ENCODE measurements at regions not wholly inside any gene's neighbourhood (a gene's known extent, or its start where the extent isn't known, plus 50 kb on each side); places are given as distances from the start of the nearest gene placed in this dataset.

DNA sequence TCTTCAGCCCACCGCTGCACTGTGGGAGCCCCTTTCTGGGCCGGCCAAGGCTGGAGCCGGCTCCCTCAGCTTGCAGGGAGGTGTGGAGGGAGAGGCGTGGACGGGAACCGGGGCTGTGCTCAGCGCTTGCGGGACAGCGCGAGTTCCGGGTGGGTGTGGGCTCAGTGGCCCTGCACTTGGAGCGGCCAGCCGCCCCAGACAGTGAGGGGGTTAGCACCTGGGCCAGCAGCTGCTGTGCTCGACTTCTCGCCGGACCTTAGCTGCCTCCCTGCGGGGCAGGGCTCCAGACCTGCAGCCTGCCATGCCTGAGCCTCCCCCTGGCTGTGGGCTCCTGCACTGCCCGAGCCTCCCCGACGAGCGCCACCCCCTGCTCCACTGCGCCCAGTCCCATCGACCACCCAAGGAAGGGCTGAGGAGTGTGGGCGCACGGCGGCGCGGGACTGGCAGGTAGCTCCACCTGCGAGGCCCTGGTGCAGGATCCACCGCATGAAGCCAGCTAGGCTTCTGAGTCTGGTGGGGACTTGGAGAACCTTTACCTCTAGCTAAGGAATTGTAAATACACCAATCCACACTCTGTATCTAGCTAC is 92.9 kb upstream of the MAST4 start:
- intact Hi-C loops (cut with DNase I), result no loop called here
- ATAC-seq (no peak), DNase-seq (no peak)
- no peak for TF ChIP-seq POLR2A (IDR thresholded peaks at IDR 0.05)
- TF ChIP-seq, protein P1, sequence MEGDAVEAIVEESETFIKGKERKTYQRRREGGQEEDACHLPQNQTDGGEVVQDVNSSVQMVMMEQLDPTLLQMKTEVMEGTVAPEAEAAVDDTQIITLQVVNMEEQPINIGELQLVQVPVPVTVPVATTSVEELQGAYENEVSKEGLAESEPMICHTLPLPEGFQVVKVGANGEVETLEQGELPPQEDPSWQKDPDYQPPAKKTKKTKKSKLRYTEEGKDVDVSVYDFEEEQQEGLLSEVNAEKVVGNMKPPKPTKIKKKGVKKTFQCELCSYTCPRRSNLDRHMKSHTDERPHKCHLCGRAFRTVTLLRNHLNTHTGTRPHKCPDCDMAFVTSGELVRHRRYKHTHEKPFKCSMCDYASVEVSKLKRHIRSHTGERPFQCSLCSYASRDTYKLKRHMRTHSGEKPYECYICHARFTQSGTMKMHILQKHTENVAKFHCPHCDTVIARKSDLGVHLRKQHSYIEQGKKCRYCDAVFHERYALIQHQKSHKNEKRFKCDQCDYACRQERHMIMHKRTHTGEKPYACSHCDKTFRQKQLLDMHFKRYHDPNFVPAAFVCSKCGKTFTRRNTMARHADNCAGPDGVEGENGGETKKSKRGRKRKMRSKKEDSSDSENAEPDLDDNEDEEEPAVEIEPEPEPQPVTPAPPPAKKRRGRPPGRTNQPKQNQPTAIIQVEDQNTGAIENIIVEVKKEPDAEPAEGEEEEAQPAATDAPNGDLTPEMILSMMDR (IDR thresholded peaks at IDR 0.05), result no peak
- WGBS (ENCODE audit: insufficient coverage, low coverage, low lambda C conversion rate, missing lambda C conversion rate), result 100% methylated on average over 2 of the region's 30 CpGs
- no peak overlapping the region for H3K4me3 ChIP-seq
- no peak overlapping the region for H3K27ac ChIP-seq
- H3K4me1 ChIP-seq, result no peaks in the 10 kb centered on the region
- H3K9me3 ChIP-seq, result no peaks in the 10 kb centered on the region
- no peaks in the 10 kb centered on the region for H3K27me3 ChIP-seq
- no peaks in the 10 kb centered on the region for H3K36me3 ChIP-seq

DNA sequence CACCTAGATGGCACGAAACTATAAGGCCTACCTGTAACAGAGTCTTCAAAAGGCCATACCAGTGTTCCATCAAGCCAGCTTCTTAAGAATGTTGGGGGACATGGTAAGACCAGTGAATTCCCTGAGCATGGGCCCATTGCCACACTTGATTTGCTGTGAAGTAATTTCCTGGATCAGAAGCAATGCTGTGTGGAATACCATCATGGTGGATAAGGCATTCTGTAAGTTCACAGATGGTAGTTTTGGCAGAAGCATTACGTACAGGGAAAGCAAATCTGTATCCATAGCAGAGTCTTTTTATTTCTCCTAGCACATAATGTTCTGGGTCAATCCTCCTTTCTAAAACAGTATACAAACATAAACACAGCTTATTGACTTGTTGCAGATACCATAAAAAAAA is 89.1 kb upstream of the MAST4 start:
- no peaks in the 10 kb centered on the region for H3K36me3 ChIP-seq
- H3K4me3 ChIP-seq, result no peak overlapping the region
- H3K4me1 ChIP-seq, result no peaks in the 10 kb centered on the region
- no peak for TF ChIP-seq POLR2A (IDR thresholded peaks at IDR 0.05)
- TF ChIP-seq, protein P1 (IDR thresholded peaks at IDR 0.05), result no peak
- DNase-seq (no peak), ATAC-seq (no peak)
- WGBS (ENCODE audit: insufficient coverage, low coverage, low lambda C conversion rate, missing lambda C conversion rate), result 48% methylated on average over 2 of the region's 2 CpGs
- H3K9me3 ChIP-seq, result no peaks in the 10 kb centered on the region
- H3K27me3 ChIP-seq, result no peaks in the 10 kb centered on the region
- no peak overlapping the region for H3K27ac ChIP-seq
- intact Hi-C loops (cut with DNase I), result no loop called here

DNA sequence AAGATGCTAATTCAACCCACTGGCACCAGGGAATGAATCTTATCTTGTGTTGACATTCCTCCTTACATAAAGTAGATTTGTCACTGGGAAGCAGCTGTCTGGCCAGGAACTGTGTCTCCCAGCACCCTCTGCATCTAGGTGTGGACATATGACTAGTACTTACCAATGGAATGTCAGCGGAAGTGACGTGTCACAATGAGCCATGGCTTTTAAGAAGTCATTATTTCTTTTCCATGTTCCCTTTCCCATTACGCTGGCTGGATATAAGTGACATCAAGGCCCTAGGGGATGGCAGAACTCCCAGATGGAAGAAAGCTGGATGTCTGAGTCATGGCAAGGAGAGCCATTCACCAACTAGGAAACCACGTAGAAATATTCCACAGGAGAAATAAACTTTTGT is 84.7 kb upstream of the MAST4 start:
- 79% methylated on average over 4 of the region's 4 CpGs for WGBS (ENCODE audit: insufficient coverage, low coverage, low lambda C conversion rate, missing lambda C conversion rate)
- Histone ChIP-seq H3K27me3 (no peaks in the 10 kb centered on the region), H3K4me3 (no peak overlapping the region), H3K36me3 (no peaks in the 10 kb centered on the region), H3K9me3 (no peaks in the 10 kb centered on the region), H3K27ac (no peak overlapping the region), H3K4me1 (no peaks in the 10 kb centered on the region)
- TF ChIP-seq, protein P1 (IDR thresholded peaks at IDR 0.05), result no peak
- no peak for TF ChIP-seq POLR2A (IDR thresholded peaks at IDR 0.05)
- ATAC-seq (no peak), DNase-seq (no peak)
- intact Hi-C loops (cut with DNase I), result no loop called here

DNA sequence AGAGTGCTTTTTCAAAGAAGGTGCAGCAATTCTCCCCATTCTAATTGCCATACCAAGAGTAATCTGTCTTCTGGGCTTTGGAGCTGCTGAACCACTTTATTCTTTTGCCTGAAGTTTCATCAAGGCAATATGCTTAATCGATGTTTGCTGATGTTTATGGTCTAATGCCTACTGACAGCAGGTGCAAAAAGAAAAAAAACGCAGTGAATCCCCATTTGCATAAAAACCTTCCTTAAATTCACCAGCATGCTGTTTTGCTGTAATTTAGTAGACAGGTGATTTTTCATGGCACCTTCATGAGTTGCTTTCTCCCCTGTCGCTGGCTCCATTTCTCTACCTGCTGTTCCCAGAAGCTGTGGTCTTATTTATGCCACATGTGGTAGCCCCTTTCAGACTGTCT is 83.1 kb upstream of the MAST4 start:
- no peak overlapping the region for H3K27ac ChIP-seq

More for the DNA sequence above, 83.1 kb upstream of the MAST4 start:
- 51% methylated on average over 3 of the region's 3 CpGs for WGBS (ENCODE audit: insufficient coverage, low coverage, low lambda C conversion rate, missing lambda C conversion rate)
- H3K9me3 ChIP-seq, result no peaks in the 10 kb centered on the region
- no peaks in the 10 kb centered on the region for H3K27me3 ChIP-seq
- ATAC-seq (no peak), DNase-seq (no peak)
- H3K4me3 ChIP-seq, result no peak overlapping the region
- H3K36me3 ChIP-seq, result no peaks in the 10 kb centered on the region
- TF ChIP-seq, protein P1 (IDR thresholded peaks at IDR 0.05), result no peak
- TF ChIP-seq POLR2A (IDR thresholded peaks at IDR 0.05), result no peak
- intact Hi-C loops (cut with DNase I), result no loop called here
- H3K4me1 ChIP-seq, result no peaks in the 10 kb centered on the region
